Prostate gland (tissue), 2 donors: ENCODE measurements at regions not wholly inside any gene's neighbourhood (a gene's known extent, or its start where the extent isn't known, plus 50 kb on each side); places are given as distances from the start of the nearest gene placed in this dataset.

ENCODE experiments used
- DNase-seq: peaks from one replicate; pipeline ENCODE4 v3.0.0-alpha.2; 2019; ENCODE audit warnings: low spot score
- H3K27ac ChIP-seq, 2 donors: fragments of 200-600 bp; sonication (generic); 2 replicates each; pipeline ENCODE4 v1.5.1; 2017 to 2019
- H3K27me3 ChIP-seq: fragments of 200-600 bp; sonication (generic); replicated peaks from 2 replicates; pipeline ENCODE4 v1.5.1; 2019; ENCODE audit not compliant: insufficient read depth
- H3K36me3 ChIP-seq, 2 donors: fragments of 200-600 bp; sonication (generic); 1 replicate in 1 of 2; 2 replicates in 1 of 2; pipeline versions ENCODE4 v1.5.1 to v1.8.1; 2017 to 2019
- H3K4me1 ChIP-seq: fragments of 200-600 bp; sonication (generic); replicated peaks from 2 replicates; pipeline ENCODE4 v1.5.1; 2019
- H3K4me3 ChIP-seq, 2 donors: fragments of 200-600 bp; sonication (generic); 2 replicates each; pipeline ENCODE4 v1.5.1; 2017 to 2019
- H3K9me3 ChIP-seq: fragments of 200-600 bp; sonication (generic); 2 replicates; pipeline ENCODE4 v1.5.1; 2017
- POLR2A ChIP-seq: fragments of 450-650 bp; IDR thresholded peaks from one replicate; pipeline ENCODE4 v1.6.1; 2016; ENCODE audit warnings: antibody characterized with exemption, mild to moderate bottlenecking
- POLR2AphosphoS5 ChIP-seq: sonication (generic); formaldehyde crosslinking; IDR thresholded peaks from one replicate; pipeline ENCODE4 v1.6.1; 2017; ENCODE audit warnings: antibody characterized with exemption
- WGBS: methylation state at CpG from one replicate; pipeline ENCODE4 v1.1.5; 2018; 5-methylcytosine and 5-hydroxymethylcytosine counted together
- intact Hi-C: fragments of 100-400 bp; cut with DNase I; formaldehyde crosslinking; loops from one replicate; pipeline ENCODE4 v1.14.2; 2022
- TF ChIP-seq, protein P1 (sequence below), 4 experiments: fragments of 200-600 bp in 2 of 4; fragments of 450-650 bp in 2 of 4; sonication (generic) in 2 of 4; IDR thresholded peaks; 1 replicate in 3 of 4; 2 replicates in 1 of 4; pipeline ENCODE4 v1.5.1; 2016 to 2019; ENCODE audit warnings: antibody characterized with exemption in 4 of 4, mild to moderate bottlenecking in 2 of 4, moderate library complexity in 2 of 4

DNA sequence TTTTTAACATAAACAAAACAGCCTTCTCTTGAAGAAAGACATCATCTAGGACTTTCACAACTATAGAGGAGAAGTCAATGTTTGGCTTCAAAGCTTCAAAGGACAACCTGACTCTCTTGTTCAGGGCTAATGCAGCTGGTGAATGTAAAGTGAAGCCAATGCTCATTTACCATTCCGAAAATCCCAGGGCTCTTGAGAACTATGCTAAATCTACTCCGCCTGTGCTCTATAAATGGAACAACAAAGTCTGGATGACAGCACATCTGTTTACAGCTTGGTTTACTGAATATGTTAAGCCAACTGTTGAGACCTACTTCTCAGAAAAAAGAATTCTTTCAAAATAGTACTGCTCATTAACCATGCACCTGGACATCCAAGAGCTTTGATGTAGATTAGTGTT, 259.8 kb upstream of the NR5A2 start:
- no peak overlapping the region for H3K4me3 ChIP-seq
- 97% methylated on average over 2 of the region's 2 CpGs for WGBS
- H3K36me3 ChIP-seq: no peaks in the 10 kb centered on the region
- no peak for DNase-seq
- H3K27me3 ChIP-seq: no peaks in the 10 kb centered on the region
- H3K9me3 ChIP-seq: no peaks in the 10 kb centered on the region
- intact Hi-C loops: no loop called here
- TF ChIP-seq, protein P1, sequence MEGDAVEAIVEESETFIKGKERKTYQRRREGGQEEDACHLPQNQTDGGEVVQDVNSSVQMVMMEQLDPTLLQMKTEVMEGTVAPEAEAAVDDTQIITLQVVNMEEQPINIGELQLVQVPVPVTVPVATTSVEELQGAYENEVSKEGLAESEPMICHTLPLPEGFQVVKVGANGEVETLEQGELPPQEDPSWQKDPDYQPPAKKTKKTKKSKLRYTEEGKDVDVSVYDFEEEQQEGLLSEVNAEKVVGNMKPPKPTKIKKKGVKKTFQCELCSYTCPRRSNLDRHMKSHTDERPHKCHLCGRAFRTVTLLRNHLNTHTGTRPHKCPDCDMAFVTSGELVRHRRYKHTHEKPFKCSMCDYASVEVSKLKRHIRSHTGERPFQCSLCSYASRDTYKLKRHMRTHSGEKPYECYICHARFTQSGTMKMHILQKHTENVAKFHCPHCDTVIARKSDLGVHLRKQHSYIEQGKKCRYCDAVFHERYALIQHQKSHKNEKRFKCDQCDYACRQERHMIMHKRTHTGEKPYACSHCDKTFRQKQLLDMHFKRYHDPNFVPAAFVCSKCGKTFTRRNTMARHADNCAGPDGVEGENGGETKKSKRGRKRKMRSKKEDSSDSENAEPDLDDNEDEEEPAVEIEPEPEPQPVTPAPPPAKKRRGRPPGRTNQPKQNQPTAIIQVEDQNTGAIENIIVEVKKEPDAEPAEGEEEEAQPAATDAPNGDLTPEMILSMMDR (IDR thresholded peaks at IDR 0.05): no peak
- no peak for TF ChIP-seq POLR2AphosphoS5
- TF ChIP-seq POLR2A: no peak
- no peaks in the 10 kb centered on the region for H3K4me1 ChIP-seq
- H3K27ac ChIP-seq: no peak overlapping the region

DNA sequence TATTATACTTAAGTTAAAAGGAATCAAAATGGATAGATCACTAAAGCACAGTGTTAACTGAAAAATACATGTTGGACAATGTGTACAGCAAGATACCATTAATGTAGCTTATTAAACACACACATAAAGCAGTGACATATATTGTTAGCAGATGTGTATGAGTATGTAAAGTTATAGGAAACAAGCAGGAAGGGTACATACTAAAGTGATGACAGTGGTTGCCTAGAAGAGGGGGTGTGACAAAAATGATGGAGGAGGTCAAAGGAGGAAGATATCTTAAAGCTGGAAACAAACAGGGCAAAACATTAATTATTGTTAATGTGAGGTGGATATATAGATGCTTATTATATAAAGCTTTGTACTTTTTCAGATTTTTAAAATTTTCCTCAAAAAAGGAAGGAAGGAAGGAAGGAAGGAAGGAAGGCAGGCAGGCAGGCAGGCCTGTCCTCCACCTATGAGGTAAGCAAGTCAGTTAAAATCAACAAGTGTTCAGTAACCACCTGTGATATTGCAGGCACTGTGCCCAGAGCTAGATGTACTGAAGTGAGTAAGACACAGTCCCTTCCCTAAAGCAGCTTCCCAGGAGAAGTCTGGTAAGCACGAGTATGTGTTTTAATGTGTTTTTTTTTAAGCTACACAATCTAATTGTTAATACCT, 252.9 kb upstream of the NR5A2 start:
- 15% methylated on average over 1 of the region's 1 CpG for WGBS
- intact Hi-C loops: no loop called here
- no peak for DNase-seq

DNA sequence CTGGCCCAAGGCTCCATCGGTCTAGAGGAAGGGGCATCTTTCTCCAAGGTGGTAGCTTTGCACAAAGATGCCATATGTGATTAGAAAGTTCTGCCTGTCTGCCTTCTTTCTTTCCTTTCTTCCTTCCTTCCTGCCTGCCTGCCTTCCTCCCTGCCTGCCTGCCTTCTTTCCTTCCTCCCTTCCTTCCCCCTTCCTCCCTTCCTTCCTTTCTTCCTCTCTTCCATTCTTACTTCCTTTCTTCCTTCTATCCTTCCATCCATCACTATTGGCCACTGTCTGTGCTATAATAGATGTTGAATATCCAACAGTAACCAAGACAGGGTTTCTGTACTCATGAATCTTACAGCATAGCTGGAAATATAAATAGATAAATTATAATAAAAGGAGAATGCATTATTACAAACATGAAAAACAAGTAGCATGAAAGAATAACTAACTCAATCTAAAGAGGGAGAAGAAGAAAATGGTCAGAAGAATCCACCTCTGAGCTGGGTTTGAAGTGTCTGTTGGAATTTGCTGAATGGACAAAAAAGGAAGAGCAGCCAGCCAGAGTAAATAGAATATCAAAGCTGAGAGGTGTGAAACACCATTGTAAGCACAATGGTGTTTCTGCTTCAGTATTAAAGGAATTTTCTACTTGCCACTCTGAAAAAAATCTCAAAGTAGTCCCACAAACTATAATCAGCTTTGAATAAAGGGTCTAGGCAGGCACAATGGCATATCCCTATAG, 250.6 kb upstream of the NR5A2 start:
- no peak for TF ChIP-seq POLR2A
- TF ChIP-seq, protein P1 (IDR thresholded peaks at IDR 0.05): no peak
- no peak for TF ChIP-seq POLR2AphosphoS5
- Histone ChIP-seq H3K36me3 (no peaks in the 10 kb centered on the region), H3K9me3 (no peaks in the 10 kb centered on the region), H3K27ac (no peak overlapping the region), H3K4me1 (no peaks in the 10 kb centered on the region), H3K27me3 (no peaks in the 10 kb centered on the region), H3K4me3 (no peak overlapping the region)
- intact Hi-C loops: no loop called here
- no peak for DNase-seq
- 82% methylated on average over 1 of the region's 1 CpG for WGBS

More for the DNA sequence above, 252.9 kb upstream of the NR5A2 start:
- TF ChIP-seq POLR2AphosphoS5 (no peak), POLR2A (no peak)
- TF ChIP-seq, protein P1 (IDR thresholded peaks at IDR 0.05): no peak
- H3K36me3 ChIP-seq: no peaks in the 10 kb centered on the region
- H3K27me3 ChIP-seq: no peaks in the 10 kb centered on the region
- H3K4me1 ChIP-seq: no peaks in the 10 kb centered on the region
- no peak overlapping the region for H3K27ac ChIP-seq
- H3K4me3 ChIP-seq: no peak overlapping the region
- no peaks in the 10 kb centered on the region for H3K9me3 ChIP-seq

DNA sequence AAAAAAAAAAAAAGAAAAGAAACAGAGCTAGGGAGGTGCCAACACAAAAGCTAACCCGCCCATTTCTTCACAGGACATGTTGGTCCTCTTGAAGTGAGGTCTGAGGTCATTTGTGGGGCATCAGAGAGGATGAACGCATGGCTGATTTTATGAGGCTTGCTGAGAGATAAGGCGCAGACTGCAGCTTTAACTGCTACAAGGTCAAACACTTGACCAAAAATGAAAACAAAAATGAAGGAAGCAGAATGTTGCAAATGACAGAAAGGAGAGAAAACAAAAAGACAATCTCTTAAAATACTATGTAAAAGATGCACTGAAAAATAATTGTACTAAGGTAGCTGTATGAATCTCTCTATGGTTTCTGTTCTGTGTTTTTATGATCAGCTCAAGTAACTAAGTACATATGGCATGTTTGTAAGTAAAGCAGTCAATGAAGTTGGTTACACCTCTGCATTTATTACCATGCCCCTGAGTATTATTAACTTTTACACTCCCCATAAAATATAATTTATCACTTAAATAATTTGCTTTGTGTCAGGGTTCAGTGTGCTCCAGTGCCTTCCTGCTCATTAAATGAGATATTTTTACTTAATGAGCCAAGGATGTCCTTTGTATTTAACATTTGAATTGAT, 249.1 kb upstream of the NR5A2 start:
- Histone ChIP-seq H3K27me3 (no peaks in the 10 kb centered on the region), H3K36me3 (no peaks in the 10 kb centered on the region), H3K4me1 (no peaks in the 10 kb centered on the region), H3K4me3 (no peak overlapping the region), H3K27ac (no peak overlapping the region), H3K9me3 (no peaks in the 10 kb centered on the region)
- WGBS: 24% methylated on average over 3 of the region's 3 CpGs
- DNase-seq: no peak
- TF ChIP-seq POLR2A (no peak), POLR2AphosphoS5 (no peak)
- TF ChIP-seq, protein P1 (IDR thresholded peaks at IDR 0.05): no peak
- intact Hi-C loops: no loop called here
